ENCODE measurements at regions not wholly inside any gene's neighbourhood (a gene's known extent, or its start where the extent isn't known, plus 50 kb on each side); places are given as distances from the start of the nearest gene placed in this dataset.

DNA sequence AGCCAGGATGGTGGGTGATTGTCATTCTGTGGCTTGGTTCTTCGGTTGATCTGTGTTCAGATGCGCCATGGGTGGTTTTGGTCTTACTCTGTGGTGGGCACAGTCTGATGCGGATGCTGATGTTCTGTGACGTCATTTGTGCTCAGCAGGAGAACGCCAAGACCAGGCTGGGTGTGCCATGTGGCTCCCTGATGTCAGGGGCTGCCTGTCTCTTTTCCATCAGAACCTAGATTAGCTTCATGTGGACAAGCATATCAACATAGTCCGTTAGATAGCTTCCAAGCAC lies 100.6 kb upstream of the ARL4C start:
- H3K36me3 ChIP-seq, result no peaks in the 10 kb centered on the region
- no peak overlapping the region for H3K4me3 ChIP-seq
- TF ChIP-seq, protein P1, sequence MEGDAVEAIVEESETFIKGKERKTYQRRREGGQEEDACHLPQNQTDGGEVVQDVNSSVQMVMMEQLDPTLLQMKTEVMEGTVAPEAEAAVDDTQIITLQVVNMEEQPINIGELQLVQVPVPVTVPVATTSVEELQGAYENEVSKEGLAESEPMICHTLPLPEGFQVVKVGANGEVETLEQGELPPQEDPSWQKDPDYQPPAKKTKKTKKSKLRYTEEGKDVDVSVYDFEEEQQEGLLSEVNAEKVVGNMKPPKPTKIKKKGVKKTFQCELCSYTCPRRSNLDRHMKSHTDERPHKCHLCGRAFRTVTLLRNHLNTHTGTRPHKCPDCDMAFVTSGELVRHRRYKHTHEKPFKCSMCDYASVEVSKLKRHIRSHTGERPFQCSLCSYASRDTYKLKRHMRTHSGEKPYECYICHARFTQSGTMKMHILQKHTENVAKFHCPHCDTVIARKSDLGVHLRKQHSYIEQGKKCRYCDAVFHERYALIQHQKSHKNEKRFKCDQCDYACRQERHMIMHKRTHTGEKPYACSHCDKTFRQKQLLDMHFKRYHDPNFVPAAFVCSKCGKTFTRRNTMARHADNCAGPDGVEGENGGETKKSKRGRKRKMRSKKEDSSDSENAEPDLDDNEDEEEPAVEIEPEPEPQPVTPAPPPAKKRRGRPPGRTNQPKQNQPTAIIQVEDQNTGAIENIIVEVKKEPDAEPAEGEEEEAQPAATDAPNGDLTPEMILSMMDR (IDR thresholded peaks at IDR 0.05), result no peak
- H3K27me3 ChIP-seq (replicated peaks; ENCODE audit: insufficient read depth), result no peaks in the 10 kb centered on the region
- no peaks in the 10 kb centered on the region for H3K9me3 ChIP-seq
- no peak overlapping the region for H3K27ac ChIP-seq
- ATAC-seq (ENCODE audit: insufficient number of reproducible peaks, low FRiP score, low read depth) (no peak), DNase-seq (ENCODE audit: low spot score) (no peak)
- H3K4me1 ChIP-seq (ENCODE audit: control insufficient read depth in 1 of 2, low read depth in 2 of 2), result no peaks in the 10 kb centered on the region

DNA sequence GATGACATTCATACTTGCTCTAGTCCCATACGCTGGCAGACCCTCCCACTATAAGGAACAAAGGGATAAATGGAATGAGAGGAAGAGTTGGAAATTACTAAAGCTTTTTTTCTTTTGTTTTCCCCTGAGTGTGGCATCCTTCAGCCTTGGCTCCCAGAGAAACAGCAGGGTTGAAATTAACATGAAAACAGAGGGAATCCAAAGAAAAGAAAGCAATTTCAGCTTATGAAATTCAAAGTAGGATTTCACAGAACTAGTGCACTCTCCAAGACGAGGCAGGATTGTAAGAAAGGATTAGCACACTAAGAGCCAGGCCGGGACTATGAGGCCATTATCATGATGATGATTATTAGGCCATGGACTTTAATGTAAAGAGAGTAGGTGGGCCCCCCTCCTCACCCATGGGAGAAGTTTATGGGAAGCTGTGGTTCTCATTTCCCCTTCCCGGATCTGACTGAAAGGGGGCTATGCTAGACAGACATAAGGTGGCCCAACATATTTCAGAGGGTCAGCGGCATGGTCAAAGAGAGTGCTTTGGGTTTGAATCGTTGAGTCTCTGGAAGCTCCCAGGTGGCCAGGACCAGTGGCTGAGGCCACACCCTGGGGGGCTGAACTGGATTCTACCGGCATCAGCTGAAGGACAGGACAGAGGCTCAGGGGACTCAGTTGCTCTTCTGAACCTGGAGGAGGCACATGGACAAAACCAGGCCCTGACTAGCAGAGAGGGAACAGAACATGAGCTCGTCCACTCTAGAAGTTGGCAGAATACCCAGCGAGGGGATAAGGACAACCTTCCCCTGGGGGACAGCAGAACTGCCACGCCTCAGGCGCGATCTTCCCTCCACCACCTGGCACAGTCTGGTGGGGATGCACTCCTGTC lies 100.1 kb upstream of the ARL4C start:
- TF ChIP-seq, protein P1 (IDR thresholded peaks at IDR 0.05), result no peak
- no peak for DNase-seq (ENCODE audit: low spot score)
- Histone ChIP-seq H3K27me3 (replicated peaks; ENCODE audit: insufficient read depth) (no peaks in the 10 kb centered on the region), H3K4me3 (no peak overlapping the region), H3K36me3 (no peaks in the 10 kb centered on the region), H3K4me1 (ENCODE audit: control insufficient read depth in 1 of 2, low read depth in 2 of 2) (no peaks in the 10 kb centered on the region), H3K27ac (no peak overlapping the region), H3K9me3 (no peaks in the 10 kb centered on the region)
- ATAC-seq (ENCODE audit: insufficient number of reproducible peaks, low FRiP score, low read depth), result no peak

DNA sequence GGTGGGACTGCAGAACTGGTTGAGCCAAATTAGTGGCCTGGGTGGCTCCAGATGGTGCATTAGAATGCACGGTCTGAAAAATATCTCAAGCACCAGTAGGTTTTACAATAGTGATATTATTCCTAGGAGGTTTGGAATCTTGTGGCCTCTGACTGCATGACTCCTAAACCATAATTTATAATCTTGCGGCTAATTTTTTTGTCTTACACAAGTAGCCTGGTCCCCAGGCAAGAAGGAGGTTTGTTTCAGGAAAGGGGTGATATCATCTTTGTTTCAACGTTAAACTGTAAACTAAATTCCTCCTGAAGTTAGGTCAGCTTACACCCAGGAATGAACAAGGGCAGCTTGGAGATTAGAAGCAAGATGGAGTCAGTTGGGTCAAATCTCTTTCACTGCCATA lies 98.9 kb upstream of the ARL4C start:
- DNase-seq (ENCODE audit: low spot score), result no peak
- no peak overlapping the region for H3K4me3 ChIP-seq
- no peaks in the 10 kb centered on the region for H3K27me3 ChIP-seq (replicated peaks; ENCODE audit: insufficient read depth)
- TF ChIP-seq, protein P1 (IDR thresholded peaks at IDR 0.05), result no peak
- no peaks in the 10 kb centered on the region for H3K36me3 ChIP-seq
- no peak overlapping the region for H3K27ac ChIP-seq
- H3K4me1 ChIP-seq (ENCODE audit: control insufficient read depth in 1 of 2, low read depth in 2 of 2), result no peaks in the 10 kb centered on the region
- no peaks in the 10 kb centered on the region for H3K9me3 ChIP-seq
- ATAC-seq (ENCODE audit: insufficient number of reproducible peaks, low FRiP score, low read depth), result no peak

DNA sequence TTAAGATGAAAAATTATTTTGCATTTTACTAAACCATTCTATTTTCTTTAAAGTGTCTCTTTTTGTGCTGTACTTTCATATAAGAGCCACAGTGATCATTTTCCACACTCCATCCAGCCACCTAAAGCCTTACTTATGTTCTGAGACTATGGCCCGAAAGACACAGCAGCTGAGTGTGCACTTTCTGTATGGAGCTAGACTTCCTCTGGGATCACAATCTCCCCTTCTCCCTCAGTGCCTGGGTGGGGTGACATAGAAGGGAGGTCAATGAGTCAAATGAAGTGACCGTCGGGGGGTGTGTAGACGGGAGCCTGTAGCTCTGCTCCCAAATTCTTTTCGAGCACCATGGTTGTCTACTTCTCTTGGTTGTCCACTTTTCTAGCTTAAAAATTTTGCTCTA lies 97.8 kb upstream of the ARL4C start:
- TF ChIP-seq, protein P1 (IDR thresholded peaks at IDR 0.05), result no peak

DNA sequence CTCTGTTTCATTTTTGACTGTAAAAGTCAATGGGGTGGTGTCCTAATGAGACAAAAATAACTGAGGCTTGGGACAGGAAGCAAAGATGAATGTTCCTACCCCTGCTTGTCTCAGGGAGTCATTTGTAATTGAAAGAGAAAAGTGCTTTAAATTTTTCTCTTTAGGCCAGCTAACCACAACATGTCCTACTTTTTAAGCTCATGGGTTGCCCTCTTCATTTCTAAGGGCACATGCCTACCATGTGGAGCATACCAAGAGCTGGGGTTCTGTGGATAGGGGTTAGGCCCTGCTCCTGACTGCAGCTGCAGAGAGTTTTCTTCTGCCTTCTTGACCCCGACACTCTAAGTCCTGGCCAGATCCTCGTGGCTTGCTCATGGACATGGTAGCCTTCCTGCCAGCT lies 96.8 kb upstream of the ARL4C start:
- Histone ChIP-seq H3K36me3 (no peaks in the 10 kb centered on the region), H3K9me3 (no peaks in the 10 kb centered on the region), H3K27me3 (replicated peaks; ENCODE audit: insufficient read depth) (no peaks in the 10 kb centered on the region), H3K4me1 (ENCODE audit: control insufficient read depth in 1 of 2, low read depth in 2 of 2) (no peaks in the 10 kb centered on the region), H3K4me3 (no peak overlapping the region), H3K27ac (no peak overlapping the region)
- DNase-seq (ENCODE audit: low spot score) (no peak), ATAC-seq (ENCODE audit: insufficient number of reproducible peaks, low FRiP score, low read depth) (no peak)
- TF ChIP-seq, protein P1 (IDR thresholded peaks at IDR 0.05), result no peak

More for the DNA sequence above, 97.8 kb upstream of the ARL4C start:
- Histone ChIP-seq H3K4me1 (ENCODE audit: control insufficient read depth in 1 of 2, low read depth in 2 of 2) (no peaks in the 10 kb centered on the region), H3K4me3 (no peak overlapping the region), H3K9me3 (no peaks in the 10 kb centered on the region), H3K27ac (no peak overlapping the region), H3K36me3 (no peaks in the 10 kb centered on the region), H3K27me3 (replicated peaks; ENCODE audit: insufficient read depth) (no peaks in the 10 kb centered on the region)
- no peak for ATAC-seq (ENCODE audit: insufficient number of reproducible peaks, low FRiP score, low read depth)
- no peak for DNase-seq (ENCODE audit: low spot score)
